GM12865 (cell line): ENCODE measurements at regions not wholly inside any gene's neighbourhood (a gene's known extent, or its start where the extent isn't known, plus 50 kb on each side); places are given as distances from the start of the nearest gene placed in this dataset.
"Not testable (repeated sequence)": the region's sequence is repeated elsewhere in the genome, so short reads cannot be mapped to it uniquely, and the experiment has no call there.

Experiments used
- DNase-seq: peaks from one replicate; pipeline ENCODE4 v3.0.0; 2010; ENCODE audit warnings: low read depth
- H3K4me3 ChIP-seq: 2 replicates; pipeline ENCODE4 v1.5.1; 2011; ENCODE audit warnings: mild to moderate bottlenecking, low read depth, low read length, control low read depth
- TF ChIP-seq, protein P1 (sequence below): IDR thresholded peaks from 2 replicates; pipeline ENCODE4 v1.5.1; 2011; ENCODE audit warnings: low read length, control low read depth, low read depth, inconsistent platforms; ENCODE audit not compliant: insufficient read depth; ENCODE audit errors: missing control alignments

DNA sequence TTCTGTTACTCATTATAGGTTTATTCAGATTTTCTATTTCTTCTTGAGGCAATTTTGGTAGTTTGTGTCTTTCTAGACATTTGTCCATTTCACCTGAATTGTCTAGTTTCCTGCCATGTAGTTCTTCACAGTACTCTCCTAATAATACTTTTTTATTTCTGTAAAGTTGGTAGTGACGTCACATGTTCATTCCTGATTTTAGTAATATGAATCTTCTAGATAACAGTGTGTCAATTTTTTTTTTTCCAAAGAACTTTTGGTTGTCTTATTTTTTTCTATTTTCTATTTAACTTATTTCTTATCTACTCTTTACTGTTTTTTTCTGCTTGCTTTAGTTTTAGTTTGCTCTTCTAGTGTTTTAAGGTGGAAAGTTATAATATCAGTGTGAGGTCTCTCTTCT, 197.3 kb upstream of the SHH start:
- TF ChIP-seq, protein P1, sequence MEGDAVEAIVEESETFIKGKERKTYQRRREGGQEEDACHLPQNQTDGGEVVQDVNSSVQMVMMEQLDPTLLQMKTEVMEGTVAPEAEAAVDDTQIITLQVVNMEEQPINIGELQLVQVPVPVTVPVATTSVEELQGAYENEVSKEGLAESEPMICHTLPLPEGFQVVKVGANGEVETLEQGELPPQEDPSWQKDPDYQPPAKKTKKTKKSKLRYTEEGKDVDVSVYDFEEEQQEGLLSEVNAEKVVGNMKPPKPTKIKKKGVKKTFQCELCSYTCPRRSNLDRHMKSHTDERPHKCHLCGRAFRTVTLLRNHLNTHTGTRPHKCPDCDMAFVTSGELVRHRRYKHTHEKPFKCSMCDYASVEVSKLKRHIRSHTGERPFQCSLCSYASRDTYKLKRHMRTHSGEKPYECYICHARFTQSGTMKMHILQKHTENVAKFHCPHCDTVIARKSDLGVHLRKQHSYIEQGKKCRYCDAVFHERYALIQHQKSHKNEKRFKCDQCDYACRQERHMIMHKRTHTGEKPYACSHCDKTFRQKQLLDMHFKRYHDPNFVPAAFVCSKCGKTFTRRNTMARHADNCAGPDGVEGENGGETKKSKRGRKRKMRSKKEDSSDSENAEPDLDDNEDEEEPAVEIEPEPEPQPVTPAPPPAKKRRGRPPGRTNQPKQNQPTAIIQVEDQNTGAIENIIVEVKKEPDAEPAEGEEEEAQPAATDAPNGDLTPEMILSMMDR: no peak
- DNase-seq: no peak
- no peak overlapping the region for H3K4me3 ChIP-seq

DNA sequence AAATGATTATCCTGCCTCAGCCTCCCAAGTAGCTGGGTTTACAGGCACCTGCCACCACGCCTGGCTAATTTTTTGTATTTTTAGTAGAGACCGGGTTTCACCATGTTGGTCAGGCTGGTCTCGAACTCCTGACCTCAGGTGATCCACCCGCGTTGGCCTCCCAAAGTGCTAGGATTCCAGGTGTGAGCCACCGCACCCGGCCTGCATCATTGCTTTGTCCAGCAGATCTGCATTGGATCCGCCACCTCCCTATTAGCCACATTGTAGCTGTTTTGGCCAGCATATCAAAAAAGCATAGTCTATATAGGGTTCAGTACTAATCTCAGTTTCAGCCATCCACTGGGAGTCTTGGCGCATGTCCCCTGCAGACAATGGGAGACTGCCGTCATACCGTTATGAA, 194.6 kb upstream of the SHH start:
- DNase-seq, H3K4me3 ChIP-seq: not testable (repeated sequence)

DNA sequence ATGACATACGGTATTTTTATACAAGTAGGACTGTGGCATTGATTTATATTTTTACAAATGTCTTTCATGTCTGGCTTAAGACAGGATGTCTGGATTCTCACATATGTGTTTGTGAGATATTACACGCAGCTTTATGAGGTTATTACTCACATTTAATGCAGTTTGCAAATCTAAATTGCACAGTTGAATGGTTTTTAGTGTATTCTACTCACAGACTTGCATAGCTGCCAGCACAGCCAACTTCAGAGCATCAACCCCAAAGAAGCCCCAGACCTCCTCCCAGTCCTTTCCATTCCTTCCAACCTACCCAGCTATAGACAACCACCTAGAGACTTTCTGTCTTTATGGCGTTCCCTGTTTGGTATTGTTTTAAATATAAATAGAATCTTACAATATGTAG, 193.8 kb upstream of the SHH start:
- no peak for DNase-seq
- TF ChIP-seq, protein P1: no peak

DNA sequence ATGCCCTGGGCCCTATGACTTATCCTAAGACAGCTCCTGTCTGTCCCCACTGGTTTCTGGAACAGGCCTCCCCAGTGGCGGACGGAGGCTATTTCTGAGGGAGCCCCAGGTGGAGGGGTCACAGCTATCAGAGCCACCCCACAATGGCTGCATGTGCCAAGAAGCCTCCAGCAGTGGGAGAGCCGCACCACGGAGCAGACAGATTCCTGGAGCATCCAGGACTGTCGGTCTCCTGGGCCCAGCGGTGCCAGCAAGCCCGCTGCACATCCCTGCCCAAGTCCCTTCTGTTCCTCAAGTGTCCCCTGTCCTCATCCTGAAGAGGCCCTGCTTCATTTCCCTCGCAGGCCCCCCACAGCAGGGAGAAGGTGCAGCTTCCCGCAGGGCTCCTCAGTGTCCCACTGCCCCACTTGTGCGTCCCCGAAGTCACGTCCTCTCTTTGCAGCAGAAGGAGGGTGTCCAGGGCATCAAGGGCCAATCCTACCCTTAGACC, 193.0 kb upstream of the SHH start:
- TF ChIP-seq, protein P1: no peak
- no peak overlapping the region for H3K4me3 ChIP-seq
- DNase-seq: no peak

More for the DNA sequence above, 193.8 kb upstream of the SHH start:
- H3K4me3 ChIP-seq: no peak overlapping the region

DNA sequence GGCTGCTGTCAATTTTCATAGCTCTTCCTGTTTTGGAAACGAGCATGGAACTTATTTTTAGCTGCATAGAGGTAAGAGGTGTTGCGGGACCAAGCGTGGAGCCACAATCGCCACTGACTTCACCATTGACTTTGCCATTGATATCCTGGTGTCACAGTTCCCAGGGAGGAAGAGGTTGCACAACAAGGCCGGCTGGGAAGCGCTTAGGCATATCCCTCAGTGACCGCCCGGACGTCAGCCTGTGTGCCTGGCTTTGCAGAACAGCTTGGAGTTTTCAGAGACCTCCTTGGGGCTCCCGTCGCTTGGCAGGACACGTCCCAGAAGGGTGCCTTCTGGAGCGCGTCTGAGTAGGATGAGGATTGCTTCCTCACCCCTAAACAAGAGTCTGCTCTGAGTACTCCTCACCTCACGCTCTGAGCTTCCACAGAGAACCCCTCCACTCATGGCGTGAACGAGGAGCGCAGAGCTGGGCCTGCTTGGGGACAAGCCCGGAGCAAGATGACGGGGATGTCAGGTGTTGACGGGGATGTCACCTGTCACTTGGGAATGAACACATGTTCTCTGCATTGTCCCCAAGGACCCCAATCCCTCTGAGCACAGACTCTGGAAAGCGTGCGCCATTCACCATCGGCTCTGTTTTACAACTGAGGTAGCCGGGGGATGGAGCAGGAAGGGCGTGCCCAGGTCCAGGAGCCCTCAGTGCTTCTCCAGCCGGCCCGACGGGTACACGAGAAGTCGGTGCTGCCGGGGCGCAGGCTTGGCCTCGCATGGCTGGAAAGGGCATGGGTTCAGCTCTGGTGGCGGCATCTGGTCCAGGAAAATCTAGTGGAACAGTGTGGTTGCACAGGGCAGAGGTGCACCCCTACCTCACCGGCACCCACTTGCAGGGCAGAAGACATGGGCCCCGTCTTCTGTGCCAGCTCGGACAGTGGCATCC, 192.3 kb upstream of the SHH start:
- H3K4me3 ChIP-seq: no peak overlapping the region
- DNase-seq: no peak
- TF ChIP-seq, protein P1: no peak

DNA sequence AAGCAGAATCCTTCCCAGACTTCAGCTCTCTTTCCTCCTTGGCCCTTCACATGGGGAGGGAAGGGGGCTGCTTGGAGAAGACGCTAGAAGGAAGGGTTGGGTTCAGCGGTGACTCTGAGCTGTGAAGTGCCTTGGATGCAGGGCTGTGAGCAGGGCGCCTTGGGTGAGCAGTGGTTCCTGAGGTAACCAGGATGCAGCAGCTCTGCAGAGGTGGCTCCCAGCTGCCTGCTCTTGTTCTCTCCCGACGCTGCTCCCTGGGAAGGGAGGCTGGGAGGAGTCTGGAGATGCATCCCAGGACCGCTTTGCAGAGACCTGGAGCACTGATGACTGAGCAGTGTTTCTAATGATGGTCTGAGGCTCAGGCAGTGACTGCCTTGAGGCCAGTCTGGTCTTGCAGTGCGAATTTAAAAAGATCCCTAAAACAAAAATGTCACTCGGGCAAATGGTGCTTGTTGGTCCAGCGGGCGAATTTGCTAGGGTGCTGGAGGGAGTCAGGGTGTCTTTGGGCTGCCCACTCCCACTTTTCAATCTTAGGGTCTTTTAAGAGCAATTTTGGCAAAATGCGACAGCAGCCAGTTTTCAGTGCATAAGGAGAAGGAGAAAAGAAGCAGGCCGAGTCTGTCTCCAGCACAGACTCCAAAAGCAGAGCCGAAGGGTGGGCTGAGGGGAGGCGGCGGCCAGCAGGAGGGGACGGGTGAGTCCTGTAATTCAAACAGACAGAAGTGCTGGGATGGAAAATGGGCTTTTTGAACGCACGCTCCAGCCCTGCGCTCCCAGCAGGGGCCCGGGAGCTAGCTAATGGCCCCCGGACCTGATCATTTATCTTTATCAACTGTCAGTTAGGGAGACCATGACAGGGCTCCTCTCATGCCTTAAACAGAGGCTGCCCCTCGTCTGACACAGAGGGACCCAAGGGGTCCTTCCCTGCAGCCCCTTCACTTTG, 191.2 kb upstream of the SHH start:
- TF ChIP-seq, protein P1: no peak
- no peak overlapping the region for H3K4me3 ChIP-seq
- DNase-seq: no peak
